NCI-H524 (cell line): ENCODE measurements at regions not wholly inside any gene's neighbourhood (a gene's known extent, or its start where the extent isn't known, plus 50 kb on each side); places are given as distances from the start of the nearest gene placed in this dataset.
"Not testable (repeated sequence)": the region's sequence is repeated elsewhere in the genome, so short reads cannot be mapped to it uniquely, and the experiment has no call there.

Experiments
- DNase-seq, 2 experiments: peaks; one replicate each; lab custom pipeline; 2025; lab: John Stamatoyannopoulos, UW

DNA sequence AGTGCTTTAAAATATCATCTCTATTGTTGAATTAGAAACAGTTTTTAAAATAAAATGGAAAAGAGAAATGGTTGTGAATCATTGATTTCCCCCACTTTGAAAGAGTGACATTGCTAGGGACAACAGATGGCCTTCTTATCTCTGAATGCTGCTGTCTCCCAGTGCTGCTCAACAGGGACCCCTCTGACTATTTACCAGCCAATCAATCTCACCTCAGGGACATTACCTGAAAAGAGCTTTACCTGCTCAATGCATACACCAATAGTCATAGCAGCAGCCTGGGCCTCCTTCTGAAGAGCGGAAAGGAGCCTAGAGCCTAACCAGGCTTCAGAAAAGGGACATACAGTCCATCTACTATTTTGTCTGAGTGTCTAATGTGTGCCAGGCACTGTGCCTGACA lies 162.8 kb downstream of the CGGBP1 start:
- no peak for DNase-seq

DNA sequence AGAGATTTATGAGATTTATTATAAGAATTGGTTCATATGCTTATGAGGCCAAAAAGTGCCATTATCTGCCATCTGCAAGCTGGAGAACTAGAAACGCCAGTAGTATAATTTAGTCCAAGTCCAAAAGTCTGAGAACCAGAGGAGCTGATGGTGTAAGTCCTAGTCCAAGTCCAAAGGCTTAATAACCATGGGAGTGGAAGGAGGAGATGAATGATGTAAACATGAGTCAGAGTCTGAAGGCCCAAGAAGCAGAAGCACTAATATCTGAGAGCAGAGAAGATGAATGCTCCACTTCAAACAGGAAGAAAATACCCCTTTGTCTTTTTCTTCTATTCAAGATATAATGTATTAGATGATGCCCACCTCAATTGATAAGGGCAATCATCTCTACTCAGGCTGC lies 185.7 kb downstream of the CGGBP1 start:
- DNase-seq: no peak

DNA sequence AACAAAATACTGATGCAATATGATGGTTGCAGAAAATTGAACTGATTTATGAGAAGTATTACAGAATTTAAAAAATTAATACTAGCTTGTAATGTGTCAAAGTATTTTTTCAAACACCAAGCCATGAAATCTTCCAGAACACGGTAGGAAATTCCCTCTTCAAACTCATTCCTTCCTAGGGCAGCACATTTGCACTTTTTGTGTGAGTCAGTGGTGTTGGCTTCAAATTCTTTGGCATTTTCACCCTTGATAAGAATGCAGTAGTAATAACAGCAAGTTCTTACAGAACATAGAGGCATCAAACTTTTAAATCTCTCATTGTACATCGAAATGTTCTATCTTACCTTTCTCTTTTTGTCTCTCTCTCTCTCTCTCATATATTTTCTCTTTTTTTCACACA lies 191.8 kb downstream of the CGGBP1 start:
- no peak for DNase-seq

DNA sequence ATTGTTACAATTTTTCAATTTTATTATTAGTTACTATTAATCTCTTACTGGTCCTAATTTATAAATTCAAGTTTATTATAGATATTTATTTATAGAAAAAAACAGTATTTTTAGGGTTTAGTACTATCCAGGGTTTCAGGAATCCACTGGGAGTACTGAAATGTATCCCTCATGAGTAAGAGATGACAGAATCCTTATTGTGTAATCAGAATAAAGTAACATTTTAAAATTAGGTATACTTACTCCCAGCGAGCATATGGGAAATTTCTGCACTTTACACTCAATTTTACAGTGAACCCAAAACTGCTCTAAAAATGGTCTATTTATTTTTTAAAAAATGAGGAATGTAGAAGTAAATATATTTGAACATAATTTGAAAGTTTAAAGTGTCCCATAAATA lies 202.7 kb downstream of the CGGBP1 start:
- DNase-seq: no peak

DNA sequence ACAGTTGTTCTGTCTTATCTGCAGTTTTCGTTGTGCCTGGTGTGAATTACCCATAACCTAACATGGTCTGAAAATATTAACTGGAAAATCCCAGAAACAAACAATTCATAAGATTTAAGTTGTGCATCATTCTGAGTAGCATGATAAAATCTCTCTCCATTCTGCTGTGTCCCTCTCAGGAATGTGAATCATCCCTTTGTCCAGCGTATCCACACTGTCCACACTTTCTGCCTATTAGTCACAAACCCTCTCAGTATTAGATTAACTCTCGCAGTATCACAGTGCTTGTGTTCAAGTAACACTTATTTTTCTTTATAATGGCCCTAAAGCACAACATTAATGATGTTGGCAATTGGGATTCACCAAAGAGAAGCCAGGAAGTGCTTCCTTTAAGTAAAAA lies 203.2 kb downstream of the CGGBP1 start:
- DNase-seq: no peak

DNA sequence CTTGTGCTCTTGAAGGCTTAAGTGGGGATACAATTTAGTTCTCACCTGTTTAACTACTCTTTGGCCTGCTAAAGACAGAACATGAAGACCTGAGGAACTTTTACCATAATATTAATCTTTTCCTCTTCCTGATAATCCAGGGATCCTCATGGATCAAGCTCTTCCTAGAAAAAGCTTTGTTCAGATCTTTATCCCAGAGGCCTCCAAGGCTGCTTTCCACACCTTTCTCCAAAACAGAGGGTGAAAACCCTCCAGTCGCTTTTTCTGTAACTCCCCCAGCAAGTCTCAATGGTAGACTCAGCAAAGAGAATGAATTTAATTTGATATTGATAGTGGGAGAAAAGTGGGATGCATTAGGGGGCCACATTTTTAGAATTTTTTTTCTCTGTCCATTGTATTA lies 203.6 kb downstream of the CGGBP1 start:
- no peak for DNase-seq

DNA sequence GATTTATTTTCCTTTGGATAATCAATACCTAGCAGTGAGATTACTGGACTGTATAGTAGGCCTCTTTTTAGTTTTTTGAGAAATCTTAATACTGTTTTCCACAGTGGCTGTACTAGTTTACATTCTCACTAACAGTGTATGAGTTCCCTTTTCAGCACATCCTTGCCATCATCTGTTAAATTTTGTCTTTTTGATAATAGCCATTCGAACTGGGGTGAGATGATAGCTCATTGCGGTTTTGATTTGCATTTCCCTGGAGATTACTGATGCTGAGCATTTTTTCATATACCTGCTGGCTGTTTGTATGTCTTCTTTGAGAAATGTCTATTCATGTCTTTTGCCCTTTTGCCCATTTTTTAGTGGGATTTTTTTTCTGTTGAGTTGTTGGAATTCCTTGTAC lies 210.8 kb downstream of the CGGBP1 start:
- no peak for DNase-seq

DNA sequence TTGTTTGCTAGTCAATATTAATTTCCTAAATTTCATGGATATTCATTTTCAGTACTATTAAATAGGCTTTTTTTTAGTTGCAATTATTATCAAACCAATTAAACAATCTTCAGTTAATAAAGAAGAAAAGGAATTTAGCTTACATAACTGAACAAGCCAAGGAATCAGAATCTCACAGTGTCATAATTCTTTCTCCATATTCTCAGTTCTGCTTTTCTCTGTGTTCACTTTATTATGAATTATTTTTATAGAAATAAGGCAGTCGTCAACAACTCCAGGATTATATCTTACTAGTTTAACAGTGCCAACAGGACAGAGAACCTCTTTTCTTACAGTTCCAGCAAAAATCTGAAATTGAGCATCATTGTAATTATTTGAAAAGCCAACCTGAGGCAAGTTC lies 221.7 kb downstream of the CGGBP1 start:
- DNase-seq: no peak

DNA sequence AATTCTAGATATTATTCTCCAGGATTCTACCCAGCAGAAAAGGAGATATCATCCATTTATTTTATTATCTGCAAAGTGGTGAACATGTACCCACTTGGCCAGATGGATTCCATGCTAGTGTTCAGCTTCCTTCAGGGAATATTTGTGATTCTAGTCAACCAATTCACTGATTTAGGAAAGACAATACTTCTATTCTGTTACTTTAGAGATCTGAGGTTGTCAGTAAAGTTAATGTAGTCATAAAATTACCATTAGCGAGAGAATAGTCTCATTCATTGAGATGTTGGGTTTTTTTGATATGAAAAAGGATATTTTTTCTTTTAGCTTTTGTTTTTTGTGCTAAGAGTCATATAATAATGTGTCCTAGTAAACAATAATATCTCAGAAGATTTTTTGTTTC lies 222.8 kb downstream of the CGGBP1 start:
- no peak for DNase-seq

DNA sequence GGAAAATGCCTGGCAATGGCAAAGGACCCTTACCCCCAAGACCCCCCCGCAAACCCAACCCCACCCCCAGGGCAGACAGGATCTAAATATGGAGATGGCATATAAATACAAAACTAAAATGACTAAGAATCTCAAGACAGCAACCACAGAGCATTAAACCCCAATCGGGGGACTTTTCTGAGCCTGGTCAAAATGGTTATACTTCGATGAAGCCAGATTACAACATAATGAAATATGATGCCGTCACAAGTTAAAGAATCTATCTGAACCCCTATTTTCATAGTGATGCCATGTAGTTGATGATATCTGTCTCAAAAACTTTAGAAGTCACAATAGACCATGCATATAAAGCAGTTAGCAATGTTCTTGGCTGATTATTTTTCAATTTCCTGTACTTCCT lies 223.6 kb downstream of the CGGBP1 start:
- no peak for DNase-seq

DNA sequence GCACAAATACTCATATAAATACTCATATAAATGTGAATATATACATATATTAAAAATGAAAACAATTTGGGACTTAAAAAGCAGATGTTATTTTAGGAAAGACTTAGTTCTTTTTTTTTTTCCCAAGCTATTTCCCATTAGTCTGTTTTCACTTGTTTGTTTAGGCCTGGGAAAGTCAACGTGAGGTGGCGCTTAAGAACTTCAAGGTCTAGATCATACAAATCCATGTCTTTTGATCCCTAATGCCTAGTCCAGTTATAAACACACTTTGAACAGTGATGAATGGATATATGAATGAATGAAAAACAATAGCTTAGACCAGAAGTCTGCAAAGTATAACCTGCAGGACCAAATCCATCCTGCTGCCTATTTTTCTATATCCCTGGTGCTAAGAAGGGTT lies 224.5 kb downstream of the CGGBP1 start:
- no peak for DNase-seq

DNA sequence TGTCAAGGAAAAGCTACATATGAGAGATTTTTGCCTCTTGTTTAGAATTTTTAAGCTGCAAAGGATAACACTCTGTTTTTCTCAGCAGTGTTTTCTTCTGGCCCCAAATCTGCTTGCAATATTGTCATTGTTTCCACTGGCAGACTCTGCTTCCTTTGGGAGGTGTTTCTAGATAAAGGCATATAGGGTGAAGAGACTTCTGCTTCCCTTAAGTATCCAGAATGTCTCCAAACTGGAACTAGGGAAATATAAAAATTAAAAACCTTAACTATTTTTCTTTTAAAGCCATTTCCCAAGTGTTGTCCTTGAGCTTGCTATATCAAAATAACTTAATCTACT lies 225.8 kb downstream of the CGGBP1 start:
- no peak for DNase-seq

DNA sequence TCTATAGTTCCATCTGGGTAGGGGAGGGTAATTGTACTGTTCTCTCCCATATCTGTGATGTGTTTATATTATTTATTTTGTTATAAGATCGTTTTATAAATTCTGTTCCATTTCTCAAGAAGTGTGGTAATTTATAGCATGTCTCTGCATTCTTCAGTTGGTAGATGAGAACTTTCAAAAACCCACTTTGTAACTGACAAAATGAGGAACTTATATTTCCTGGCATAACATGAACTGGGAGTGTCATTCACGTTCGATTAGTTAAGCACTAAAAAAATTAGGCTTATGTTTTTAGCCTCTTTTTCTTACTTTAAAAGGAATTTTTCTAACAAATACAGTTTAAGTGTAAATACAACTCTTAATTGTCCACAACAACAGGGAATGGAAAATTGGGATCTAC lies 230.8 kb downstream of the CGGBP1 start:
- DNase-seq: no peak

DNA sequence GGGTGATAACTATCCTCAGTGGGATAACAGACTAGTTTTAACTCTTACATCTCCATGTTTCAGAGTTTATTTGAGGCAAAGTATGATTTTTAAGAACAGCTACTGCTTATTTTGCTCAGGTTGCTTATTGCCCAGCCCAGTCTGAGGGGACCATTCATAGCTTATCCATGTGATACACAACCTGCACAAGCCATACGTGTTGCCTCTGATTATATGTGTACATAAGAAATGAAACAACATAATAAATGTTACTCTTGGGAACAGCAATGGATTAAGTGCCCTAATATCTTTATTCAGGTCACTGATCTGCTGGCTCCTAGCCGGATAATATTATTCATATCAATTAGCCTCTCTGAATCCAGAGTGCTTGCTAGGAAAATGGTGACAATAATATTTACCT lies 236.2 kb downstream of the CGGBP1 start:
- no peak for DNase-seq

DNA sequence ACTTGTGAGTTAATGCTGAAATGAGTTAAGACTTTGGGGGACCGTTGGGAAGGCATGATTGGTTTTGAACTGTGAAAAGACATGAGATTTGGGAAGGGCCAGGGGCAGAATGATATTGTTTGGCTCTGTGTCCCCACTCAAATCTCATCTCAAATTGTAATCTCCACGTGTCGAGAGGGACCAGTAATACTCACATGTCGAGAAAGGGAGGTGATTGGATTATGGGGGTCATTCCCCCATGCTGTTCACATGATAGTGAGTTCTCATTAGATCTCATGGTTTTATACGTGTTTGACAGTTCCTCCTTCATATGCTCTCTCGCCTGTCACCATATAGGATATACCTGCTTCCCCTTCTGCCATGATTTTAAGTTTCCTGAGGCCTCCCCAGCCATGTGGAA lies 245.3 kb downstream of the CGGBP1 start:
- not testable (repeated sequence) for DNase-seq

DNA sequence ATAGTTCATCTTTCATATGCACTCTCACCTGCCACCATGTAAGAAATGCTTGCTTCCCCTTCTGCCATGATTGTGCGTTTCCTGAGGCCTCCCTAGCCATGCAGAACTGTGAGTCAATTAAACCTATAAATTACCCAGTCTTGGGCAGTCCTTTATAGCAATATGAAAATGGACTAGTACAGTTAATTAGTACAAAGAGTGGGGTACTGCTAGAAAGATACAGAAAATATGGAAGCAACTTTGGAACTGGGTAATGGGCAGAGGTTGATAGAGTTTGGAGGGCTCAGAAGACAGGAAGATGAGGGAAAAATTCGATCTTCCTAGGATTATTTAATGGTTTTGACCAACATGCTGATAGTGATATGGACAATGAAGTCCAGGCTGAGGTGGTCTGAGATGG lies 246.9 kb downstream of the CGGBP1 start:
- no peak for DNase-seq

DNA sequence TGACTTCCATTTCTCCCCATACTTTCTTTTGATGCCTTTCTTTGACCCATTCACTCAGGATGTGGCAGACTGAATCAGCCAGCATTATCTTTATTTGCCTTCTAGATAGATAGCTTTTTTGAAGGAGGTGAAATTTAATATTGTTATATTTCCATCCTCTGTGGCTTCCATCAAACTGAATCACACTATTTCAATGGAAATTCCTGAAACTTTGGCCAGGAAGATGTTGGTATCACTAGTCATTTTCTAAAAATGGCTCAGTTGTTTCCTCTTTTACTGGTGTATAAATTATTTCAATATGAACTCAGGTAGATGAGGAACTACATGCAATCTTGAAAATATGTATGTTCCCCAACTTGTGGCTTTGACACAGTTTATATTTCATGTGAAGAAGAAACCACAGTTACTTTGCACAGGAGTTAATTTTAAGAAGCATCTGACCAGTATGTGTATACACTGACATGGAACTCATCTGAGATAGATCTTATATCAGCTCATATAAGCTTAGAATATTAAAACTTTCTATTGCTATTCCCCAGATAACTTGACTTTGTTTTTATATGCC lies 248.3 kb downstream of the CGGBP1 start:
- DNase-seq: no peak

DNA sequence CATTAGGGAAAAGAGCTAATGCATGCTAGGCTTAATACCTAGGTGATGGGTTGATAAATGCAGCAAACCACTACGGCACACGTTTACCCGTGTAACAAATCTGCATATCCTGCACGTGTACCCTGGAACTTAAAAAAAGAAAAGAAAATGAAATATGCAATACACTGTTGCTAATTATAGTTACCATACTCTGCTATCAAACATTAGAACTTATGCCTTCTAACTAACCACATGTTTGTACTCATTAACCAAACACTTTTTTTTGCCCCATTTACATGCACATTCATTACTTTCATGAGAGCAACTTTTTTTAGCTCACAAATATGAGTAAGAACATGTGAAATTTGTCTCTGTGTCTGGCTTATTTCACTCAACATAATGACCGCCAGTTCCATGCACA lies 253.1 kb downstream of the CGGBP1 start:
- no peak for DNase-seq

DNA sequence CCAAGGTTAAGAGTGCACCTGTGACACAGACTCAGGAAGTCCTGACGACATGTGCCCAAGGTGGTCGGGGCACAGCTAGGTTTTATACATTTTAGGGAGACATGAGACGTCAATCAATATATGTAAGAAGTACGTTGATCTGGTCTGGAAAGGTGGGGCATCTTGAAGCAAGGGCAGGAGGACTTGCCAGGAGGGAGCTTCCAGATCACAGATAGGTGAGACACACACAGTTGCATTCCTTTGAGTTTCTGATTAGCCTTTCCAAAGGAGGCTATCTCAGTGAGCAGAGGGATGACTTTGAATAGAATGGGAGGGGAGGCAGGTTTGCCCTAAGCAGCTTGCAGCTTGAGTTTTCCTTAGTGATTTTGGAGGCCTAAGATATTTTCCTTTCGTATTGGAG lies 257.4 kb downstream of the CGGBP1 start:
- no peak for DNase-seq

DNA sequence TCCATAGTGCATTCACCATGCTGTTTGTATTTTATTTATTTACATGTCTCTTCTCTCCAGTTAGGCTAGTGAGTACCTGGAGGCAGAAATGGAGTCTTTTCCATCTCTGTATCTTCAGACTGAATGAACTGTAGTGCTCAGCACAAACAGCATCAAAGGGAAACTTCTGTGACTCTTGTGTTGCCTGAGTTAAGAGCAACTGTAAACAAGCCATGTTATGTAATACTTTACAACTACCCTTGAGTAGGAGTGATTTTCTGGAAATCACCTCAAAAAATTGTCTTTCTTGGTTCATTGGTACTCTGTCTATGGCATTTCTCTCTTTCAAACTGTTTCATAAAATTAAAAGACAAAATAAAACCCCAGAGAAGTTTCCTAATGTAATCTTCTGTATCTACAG lies 258.3 kb downstream of the CGGBP1 start:
- no peak for DNase-seq

DNA sequence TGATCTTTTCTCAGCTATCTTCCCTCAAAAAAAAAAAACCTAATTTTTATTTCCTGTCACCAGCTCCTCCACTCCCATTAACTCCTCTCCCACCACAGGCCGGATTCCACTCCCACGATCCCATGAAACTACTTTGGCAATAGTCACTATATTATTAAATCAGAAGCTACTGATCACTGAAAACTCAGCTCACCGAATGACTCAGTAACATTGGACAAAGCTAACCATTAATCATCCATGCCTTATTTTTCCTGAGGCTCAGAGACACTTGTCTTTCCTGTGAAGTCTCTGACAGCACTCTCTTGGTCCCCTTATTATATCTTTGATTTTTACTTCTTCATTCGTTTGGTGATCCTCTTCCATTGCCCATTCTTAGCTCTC lies 260.2 kb downstream of the CGGBP1 start:
- DNase-seq: no peak

DNA sequence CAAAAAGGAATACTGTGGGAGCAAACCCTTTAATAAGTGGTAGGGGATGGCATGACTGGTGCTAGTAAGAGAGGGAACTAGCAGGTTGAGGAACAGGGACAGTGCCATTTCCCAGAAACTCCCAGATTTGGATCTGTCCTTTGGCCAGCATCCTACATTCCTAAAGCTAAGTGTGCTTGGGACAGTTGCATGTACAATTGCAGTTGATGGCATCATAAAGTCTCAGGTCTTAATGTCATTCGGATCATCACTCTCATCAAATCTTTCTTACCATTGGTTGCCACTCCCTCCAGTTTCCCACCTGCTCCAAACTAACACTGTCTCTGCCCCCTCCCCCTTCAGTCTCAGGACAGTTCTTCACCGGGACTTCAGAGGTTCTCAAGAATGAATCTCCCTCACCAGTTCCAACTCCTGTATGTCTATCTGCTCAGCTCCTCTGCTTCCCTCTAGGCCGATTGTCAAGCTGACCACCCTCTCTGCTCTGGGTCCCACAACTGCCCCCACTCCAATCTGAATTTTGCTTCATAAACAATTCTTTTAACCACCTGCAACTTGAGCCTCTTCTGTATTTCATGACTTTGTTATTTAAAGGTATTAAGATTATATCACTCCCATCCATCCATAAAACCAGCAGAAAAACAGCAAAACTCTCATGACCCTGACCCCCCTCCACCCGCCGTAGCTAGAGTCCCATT lies 260.8 kb downstream of the CGGBP1 start:
- no peak for DNase-seq

DNA sequence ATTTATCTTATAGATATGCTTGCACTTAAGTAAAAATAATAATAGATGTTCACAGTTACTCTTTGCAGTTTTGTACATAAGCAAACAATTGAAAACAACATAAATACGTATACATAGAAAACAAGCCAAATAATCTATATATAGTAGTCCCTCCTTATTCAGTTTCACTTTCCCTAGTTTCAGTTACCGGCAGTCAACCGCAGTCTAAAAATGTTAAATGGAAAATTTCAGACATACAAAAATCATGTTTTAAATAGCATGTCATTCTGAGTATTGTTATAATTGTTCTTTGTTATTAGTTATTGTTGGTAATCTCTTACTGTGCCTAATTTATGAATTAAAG lies 262.0 kb downstream of the CGGBP1 start:
- no peak for DNase-seq

DNA sequence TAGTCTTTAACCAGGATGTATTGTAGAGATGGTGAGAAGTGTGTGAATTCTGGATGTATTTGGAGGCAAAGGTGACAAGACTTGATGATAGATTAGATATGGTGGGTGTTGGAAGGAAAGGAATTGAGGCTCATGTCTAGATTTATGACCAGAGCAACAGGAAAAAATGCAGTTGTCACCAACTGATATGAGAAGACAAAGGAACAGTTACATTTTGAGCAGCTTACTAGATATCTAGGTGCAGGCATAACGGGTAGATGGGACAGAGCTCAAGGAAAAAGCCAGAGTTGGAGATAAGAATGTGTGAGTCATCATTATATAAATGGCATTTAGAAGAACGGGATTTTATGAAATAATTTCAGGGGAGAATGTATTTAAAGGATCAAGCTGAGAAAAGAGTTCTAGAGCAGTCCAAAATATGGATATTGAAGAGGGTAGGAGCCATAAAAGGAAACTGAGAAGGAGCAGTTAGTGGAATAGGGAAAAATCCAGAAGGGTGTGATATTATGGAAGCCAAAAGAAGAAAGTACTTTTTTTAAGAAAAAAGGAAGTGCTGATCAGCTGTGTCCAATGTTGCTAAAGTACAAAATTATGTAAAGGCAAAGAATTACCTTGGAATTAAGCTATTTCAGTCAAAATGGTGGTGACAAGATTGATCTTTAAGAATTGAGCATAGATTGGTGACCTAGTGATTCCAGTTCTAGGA lies 262.5 kb downstream of the CGGBP1 start:
- no peak for DNase-seq
